DND-41 (cell line): ENCODE measurements at regions not wholly inside any gene's neighbourhood (a gene's known extent, or its start where the extent isn't known, plus 50 kb on each side); places are given as distances from the start of the nearest gene placed in this dataset.

Experiments
- CTCF ChIP-seq: IDR thresholded peaks from 2 replicates; pipeline ENCODE4 v1.5.1; 2012; ENCODE audit warnings: borderline replicate concordance, low read length, moderate library complexity, mild to moderate bottlenecking; ENCODE audit not compliant: poor library complexity, severe bottlenecking; ENCODE audit errors: extremely low read depth
- EZH2 ChIP-seq: IDR thresholded peaks from 3 replicates; pipeline ENCODE4 v1.6.1; 2012; ENCODE audit warnings: borderline replicate concordance, low read depth, mild to moderate bottlenecking, moderate library complexity, low read length, inconsistent platforms; ENCODE audit not compliant: severe bottlenecking

GRCh38 chr7:142681314-142682092 is 67.8 kb upstream of the PRSS1 start:
- TF ChIP-seq EZH2 = no peak
- no peak for TF ChIP-seq CTCF
